ENCODE measurements at regions not wholly inside any gene's neighbourhood (a gene's known extent, or its start where the extent isn't known, plus 50 kb on each side); places are given as distances from the start of the nearest gene placed in this dataset.

DNA sequence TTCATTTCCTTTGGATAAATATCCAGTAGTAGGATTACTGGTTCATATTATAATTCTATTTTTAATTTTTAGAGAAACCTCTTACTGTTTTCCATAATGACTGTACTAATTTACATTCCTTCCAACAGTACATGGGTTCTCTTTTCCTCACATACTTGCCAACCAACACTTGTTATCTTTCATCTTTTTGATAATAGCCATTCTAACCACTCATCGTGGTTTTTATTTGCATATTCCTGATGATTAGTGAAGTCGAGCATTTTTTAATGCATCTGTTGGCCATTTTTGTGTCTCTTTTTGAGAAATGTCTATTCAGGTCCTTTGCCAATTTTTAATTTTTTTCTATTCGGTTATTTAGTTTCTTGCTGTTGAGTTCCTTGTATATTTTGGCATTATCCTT lies 457.7 kb upstream of the PDE3A start:
- TF ChIP-seq, protein P1, sequence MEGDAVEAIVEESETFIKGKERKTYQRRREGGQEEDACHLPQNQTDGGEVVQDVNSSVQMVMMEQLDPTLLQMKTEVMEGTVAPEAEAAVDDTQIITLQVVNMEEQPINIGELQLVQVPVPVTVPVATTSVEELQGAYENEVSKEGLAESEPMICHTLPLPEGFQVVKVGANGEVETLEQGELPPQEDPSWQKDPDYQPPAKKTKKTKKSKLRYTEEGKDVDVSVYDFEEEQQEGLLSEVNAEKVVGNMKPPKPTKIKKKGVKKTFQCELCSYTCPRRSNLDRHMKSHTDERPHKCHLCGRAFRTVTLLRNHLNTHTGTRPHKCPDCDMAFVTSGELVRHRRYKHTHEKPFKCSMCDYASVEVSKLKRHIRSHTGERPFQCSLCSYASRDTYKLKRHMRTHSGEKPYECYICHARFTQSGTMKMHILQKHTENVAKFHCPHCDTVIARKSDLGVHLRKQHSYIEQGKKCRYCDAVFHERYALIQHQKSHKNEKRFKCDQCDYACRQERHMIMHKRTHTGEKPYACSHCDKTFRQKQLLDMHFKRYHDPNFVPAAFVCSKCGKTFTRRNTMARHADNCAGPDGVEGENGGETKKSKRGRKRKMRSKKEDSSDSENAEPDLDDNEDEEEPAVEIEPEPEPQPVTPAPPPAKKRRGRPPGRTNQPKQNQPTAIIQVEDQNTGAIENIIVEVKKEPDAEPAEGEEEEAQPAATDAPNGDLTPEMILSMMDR (IDR thresholded peaks at IDR 0.05; ENCODE audit: low read depth, low read length, missing input control): no peak
- TF ChIP-seq, protein P2, sequence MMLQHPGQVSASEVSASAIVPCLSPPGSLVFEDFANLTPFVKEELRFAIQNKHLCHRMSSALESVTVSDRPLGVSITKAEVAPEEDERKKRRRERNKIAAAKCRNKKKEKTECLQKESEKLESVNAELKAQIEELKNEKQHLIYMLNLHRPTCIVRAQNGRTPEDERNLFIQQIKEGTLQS (IDR thresholded peaks at IDR 0.05): no peak
- TF ChIP-seq HNF4G (IDR thresholded peaks at IDR 0.05) (no peak), GABPA (IDR thresholded peaks at IDR 0.05 in 1 of 2, conservative IDR thresholded peaks at IDR 0.05 in 1 of 2) (no peak), YY1 (IDR thresholded peaks at IDR 0.05) (no peak), TAF1 (conservative IDR thresholded peaks at IDR 0.05) (no peak), RAD21 (IDR thresholded peaks at IDR 0.05) (no peak), RXRA (IDR thresholded peaks at IDR 0.05) (no peak), SP1 (IDR thresholded peaks at IDR 0.05) (no peak), JUND (IDR thresholded peaks at IDR 0.05) (no peak), FOXA1 (IDR thresholded peaks at IDR 0.05) (no peak)
- TF ChIP-seq, protein P3, sequence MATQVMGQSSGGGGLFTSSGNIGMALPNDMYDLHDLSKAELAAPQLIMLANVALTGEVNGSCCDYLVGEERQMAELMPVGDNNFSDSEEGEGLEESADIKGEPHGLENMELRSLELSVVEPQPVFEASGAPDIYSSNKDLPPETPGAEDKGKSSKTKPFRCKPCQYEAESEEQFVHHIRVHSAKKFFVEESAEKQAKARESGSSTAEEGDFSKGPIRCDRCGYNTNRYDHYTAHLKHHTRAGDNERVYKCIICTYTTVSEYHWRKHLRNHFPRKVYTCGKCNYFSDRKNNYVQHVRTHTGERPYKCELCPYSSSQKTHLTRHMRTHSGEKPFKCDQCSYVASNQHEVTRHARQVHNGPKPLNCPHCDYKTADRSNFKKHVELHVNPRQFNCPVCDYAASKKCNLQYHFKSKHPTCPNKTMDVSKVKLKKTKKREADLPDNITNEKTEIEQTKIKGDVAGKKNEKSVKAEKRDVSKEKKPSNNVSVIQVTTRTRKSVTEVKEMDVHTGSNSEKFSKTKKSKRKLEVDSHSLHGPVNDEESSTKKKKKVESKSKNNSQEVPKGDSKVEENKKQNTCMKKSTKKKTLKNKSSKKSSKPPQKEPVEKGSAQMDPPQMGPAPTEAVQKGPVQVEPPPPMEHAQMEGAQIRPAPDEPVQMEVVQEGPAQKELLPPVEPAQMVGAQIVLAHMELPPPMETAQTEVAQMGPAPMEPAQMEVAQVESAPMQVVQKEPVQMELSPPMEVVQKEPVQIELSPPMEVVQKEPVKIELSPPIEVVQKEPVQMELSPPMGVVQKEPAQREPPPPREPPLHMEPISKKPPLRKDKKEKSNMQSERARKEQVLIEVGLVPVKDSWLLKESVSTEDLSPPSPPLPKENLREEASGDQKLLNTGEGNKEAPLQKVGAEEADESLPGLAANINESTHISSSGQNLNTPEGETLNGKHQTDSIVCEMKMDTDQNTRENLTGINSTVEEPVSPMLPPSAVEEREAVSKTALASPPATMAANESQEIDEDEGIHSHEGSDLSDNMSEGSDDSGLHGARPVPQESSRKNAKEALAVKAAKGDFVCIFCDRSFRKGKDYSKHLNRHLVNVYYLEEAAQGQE (IDR thresholded peaks at IDR 0.05): no peak
- TF ChIP-seq, protein P4, sequence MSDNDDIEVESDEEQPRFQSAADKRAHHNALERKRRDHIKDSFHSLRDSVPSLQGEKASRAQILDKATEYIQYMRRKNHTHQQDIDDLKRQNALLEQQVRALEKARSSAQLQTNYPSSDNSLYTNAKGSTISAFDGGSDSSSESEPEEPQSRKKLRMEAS (IDR thresholded peaks at IDR 0.05): no peak
